Vagina (tissue), 2 donors: ENCODE measurements at regions not wholly inside any gene's neighbourhood (a gene's known extent, or its start where the extent isn't known, plus 50 kb on each side); places are given as distances from the start of the nearest gene placed in this dataset.

Experiments
- DNase-seq, 2 donors: peaks; one replicate each; pipeline ENCODE4 v3.0.0-alpha.2; 2017; ENCODE audit errors: extremely low spot score in 2 of 2
- H3K27ac ChIP-seq: fragments of 200-600 bp; sonication (generic); one replicate; pipeline ENCODE4 v1.5.1; 2019
- H3K27me3 ChIP-seq: fragments of 200-600 bp; sonication (generic); one replicate; pipeline ENCODE4 v1.5.1; 2019
- H3K36me3 ChIP-seq, 2 donors: fragments of 200-600 bp; sonication (generic); one replicate each; pipeline ENCODE4 v1.5.1; 2017 to 2019
- H3K4me1 ChIP-seq: fragments of 200-600 bp; sonication (generic); one replicate; pipeline ENCODE4 v1.5.1; 2019
- H3K4me3 ChIP-seq, 2 donors: fragments of 200-600 bp; sonication (generic); 1 replicate in 1 of 2; 2 replicates in 1 of 2; pipeline ENCODE4 v1.5.1; 2016 to 2019
- H3K9me3 ChIP-seq: fragments of 200-600 bp; sonication (generic); one replicate; pipeline ENCODE4 v1.5.1; 2019
- CTCF ChIP-seq, 3 experiments: fragments of 450-650 bp in 2 of 3; fragments of 200-600 bp in 1 of 3; sonication (generic) in 1 of 3; IDR thresholded peaks; one replicate each; pipeline ENCODE4 v1.5.1; 2017 to 2019; ENCODE audit warnings: antibody characterized with exemption in 3 of 3, mild to moderate bottlenecking in 2 of 3, moderate library complexity in 2 of 3
- POLR2A ChIP-seq, 2 donors: fragments of 450-650 bp; IDR thresholded peaks; one replicate each; pipeline ENCODE4 v1.6.1; 2017; ENCODE audit warnings: antibody characterized with exemption in 2 of 2, mild to moderate bottlenecking in 2 of 2, moderate library complexity in 2 of 2
- POLR2AphosphoS5 ChIP-seq, 2 donors: sonication (generic); formaldehyde crosslinking; IDR thresholded peaks; one replicate each; pipeline ENCODE4 v1.9.0; 2017; ENCODE audit warnings: antibody characterized with exemption in 2 of 2, mild to moderate bottlenecking in 2 of 2, low read depth in 1 of 2; ENCODE audit not compliant: insufficient read depth in 1 of 2
- intact Hi-C: fragments of 100-400 bp; cut with DNase I; formaldehyde crosslinking; loops from one replicate; pipeline ENCODE4 v1.15.1; 2023

- H3K4me1 ChIP-seq: peaks cover 20% of the 10 kb centered on the region
- H3K27me3 ChIP-seq: no peaks in the 10 kb centered on the region
- TF ChIP-seq POLR2A (IDR thresholded peaks at IDR 0.05) (no peak), POLR2AphosphoS5 (IDR thresholded peaks at IDR 0.05; ENCODE audit: insufficient read depth in 1 of 2, low read depth in 1 of 2) (no peak), CTCF (IDR thresholded peaks at IDR 0.05) (no peak)
- H3K36me3 ChIP-seq: no peaks in the 10 kb centered on the region
- intact Hi-C loops: no loop called here
- no peak overlapping the region for H3K27ac ChIP-seq
- no peak overlapping the region for H3K4me3 ChIP-seq
- DNase-seq: no peak
- H3K9me3 ChIP-seq: no peaks in the 10 kb centered on the region
These were observed 152.9 kb upstream of the DST start for GRCh38 chr6:56795466-56796195.

GRCh38 chr6:56794421-56794820 is 151.7 kb upstream of the DST start:
- H3K27me3 ChIP-seq: no peaks in the 10 kb centered on the region
- intact Hi-C loops: no loop called here
- H3K36me3 ChIP-seq: no peaks in the 10 kb centered on the region
- no peaks in the 10 kb centered on the region for H3K9me3 ChIP-seq
- H3K27ac ChIP-seq: no peak overlapping the region
- H3K4me1 ChIP-seq: peaks cover 20% of the 10 kb centered on the region
- H3K4me3 ChIP-seq: no peak overlapping the region
- TF ChIP-seq POLR2AphosphoS5 (IDR thresholded peaks at IDR 0.05; ENCODE audit: insufficient read depth in 1 of 2, low read depth in 1 of 2): no peak
- no peak for TF ChIP-seq CTCF (IDR thresholded peaks at IDR 0.05)
- no peak for TF ChIP-seq POLR2A (IDR thresholded peaks at IDR 0.05)
- DNase-seq: no peak

- Histone ChIP-seq H3K36me3 (no peaks in the 10 kb centered on the region), H3K4me1 (peaks cover 19% of the 10 kb centered on the region), H3K27ac (no peak overlapping the region), H3K9me3 (no peaks in the 10 kb centered on the region), H3K4me3 (no peak overlapping the region), H3K27me3 (no peaks in the 10 kb centered on the region)
- intact Hi-C loops: no loop called here
- TF ChIP-seq POLR2AphosphoS5 (IDR thresholded peaks at IDR 0.05; ENCODE audit: insufficient read depth in 1 of 2, low read depth in 1 of 2) (no peak), CTCF (IDR thresholded peaks at IDR 0.05) (no peak), POLR2A (IDR thresholded peaks at IDR 0.05) (no peak)
- no peak for DNase-seq
These were observed 151.2 kb upstream of the DST start for GRCh38 chr6:56793938-56794337.

- H3K36me3 ChIP-seq: no peaks in the 10 kb centered on the region
- no peak for DNase-seq
- H3K9me3 ChIP-seq: no peaks in the 10 kb centered on the region
- no peaks in the 10 kb centered on the region for H3K4me1 ChIP-seq
- intact Hi-C loops: no loop called here
- no peaks in the 10 kb centered on the region for H3K27me3 ChIP-seq
- H3K27ac ChIP-seq: no peak overlapping the region
- TF ChIP-seq CTCF (IDR thresholded peaks at IDR 0.05): no peak
- TF ChIP-seq POLR2A (IDR thresholded peaks at IDR 0.05): no peak
- no peak for TF ChIP-seq POLR2AphosphoS5 (IDR thresholded peaks at IDR 0.05; ENCODE audit: insufficient read depth in 1 of 2, low read depth in 1 of 2)
- H3K4me3 ChIP-seq: no peak overlapping the region
These were observed 147.7 kb upstream of the DST start for GRCh38 chr6:56790414-56790813.

GRCh38 chr6:56789879-56790278 is 147.2 kb upstream of the DST start:
- Histone ChIP-seq H3K27me3 (no peaks in the 10 kb centered on the region), H3K27ac (no peak overlapping the region), H3K4me1 (no peaks in the 10 kb centered on the region), H3K36me3 (no peaks in the 10 kb centered on the region), H3K9me3 (no peaks in the 10 kb centered on the region), H3K4me3 (no peak overlapping the region)
- TF ChIP-seq POLR2AphosphoS5 (IDR thresholded peaks at IDR 0.05; ENCODE audit: insufficient read depth in 1 of 2, low read depth in 1 of 2) (no peak), POLR2A (IDR thresholded peaks at IDR 0.05) (no peak), CTCF (IDR thresholded peaks at IDR 0.05) (no peak)
- intact Hi-C loops: no loop called here
- DNase-seq: no peak
